Lower lobe of right lung (tissue), 2 donors: ENCODE measurements at regions not wholly inside any gene's neighbourhood (a gene's known extent, or its start where the extent isn't known, plus 50 kb on each side); places are given as distances from the start of the nearest gene placed in this dataset.
A peak's percentile ranks its signal among the peaks of the same experiment; 100 is the strongest.

Source experiments
- ATAC-seq, 2 donors: fragments of 200-7000 bp; cut with Tn5 transposase; one replicate each; pipeline ENCODE4 v1.9.1; 2020 to 2022; ENCODE audit warnings: mild to moderate bottlenecking in 2 of 2, moderate library complexity in 2 of 2
- DNase-seq: peaks from one replicate; pipeline ENCODE4 v3.0.0-alpha.2; 2020
- H3K27ac ChIP-seq: fragments of 200-600 bp; one replicate; pipeline ENCODE4 v1.8.0; 2022
- H3K27me3 ChIP-seq: fragments of 200-600 bp; one replicate; pipeline ENCODE4 v1.8.0; 2022; ENCODE audit warnings: low read depth
- H3K36me3 ChIP-seq: fragments of 200-600 bp; one replicate; pipeline ENCODE4 v1.8.0; 2022; ENCODE audit warnings: mild to moderate bottlenecking
- H3K4me1 ChIP-seq: fragments of 200-600 bp; one replicate; pipeline ENCODE4 v1.8.0; 2022
- H3K4me3 ChIP-seq: fragments of 200-600 bp; one replicate; pipeline ENCODE4 v1.8.0; 2022; ENCODE audit warnings: mild to moderate bottlenecking
- H3K9me3 ChIP-seq: fragments of 200-600 bp; one replicate; pipeline ENCODE4 v1.8.0; 2022
- CTCF ChIP-seq: fragments of 200-600 bp; IDR thresholded peaks from one replicate; pipeline ENCODE4 v1.8.0; 2022; ENCODE audit warnings: antibody characterized with exemption, mild to moderate bottlenecking
- intact Hi-C: fragments of 100-400 bp; cut with DNase I; formaldehyde crosslinking; loops from one replicate; pipeline ENCODE4 v1.11.0; 2022
- donor health status: DM: no; HTN: yes; CAD: no; lungs with severe emphysema.

DNA sequence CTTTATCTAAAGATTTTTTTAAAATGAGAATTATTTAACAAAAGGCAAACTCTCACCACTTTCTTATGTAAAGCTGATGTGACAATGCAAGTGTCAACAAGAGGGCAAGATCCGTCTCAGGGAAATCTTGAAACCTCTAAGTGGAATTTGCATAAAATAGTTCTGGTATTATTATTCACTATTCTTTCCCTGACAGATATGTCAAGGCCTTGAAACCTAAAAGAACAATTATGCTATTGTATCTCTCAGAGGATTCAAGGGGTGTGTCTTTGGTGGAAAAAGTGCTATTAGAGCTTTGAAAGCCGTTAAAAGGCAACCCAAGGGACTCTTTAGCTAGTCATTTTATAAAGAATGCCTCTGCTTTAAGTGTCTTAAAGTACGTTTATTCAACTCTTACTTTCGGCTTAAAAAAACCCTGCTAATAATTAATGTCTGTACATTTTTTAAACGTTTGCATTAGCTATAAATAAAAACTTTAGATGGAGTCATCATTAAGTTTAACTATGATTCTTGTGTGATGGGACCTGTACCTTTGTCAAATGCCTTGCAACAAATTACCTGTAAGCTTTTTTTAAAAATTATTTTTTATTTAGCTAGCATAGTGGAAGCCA lies 585.5 kb downstream of the VRK1 start:
- intact Hi-C loops, result no loop called here
- TF ChIP-seq CTCF, result no peak
- H3K27me3 ChIP-seq, result peaks cover 7% of the 10 kb centered on the region
- DNase-seq (no peak), ATAC-seq (no peak)
- no peaks in the 10 kb centered on the region for H3K9me3 ChIP-seq
- H3K4me3 ChIP-seq, result no peak overlapping the region
- H3K4me1 ChIP-seq, result no peaks in the 10 kb centered on the region
- H3K27ac ChIP-seq, result no peak overlapping the region
- H3K36me3 ChIP-seq, result no peaks in the 10 kb centered on the region

DNA sequence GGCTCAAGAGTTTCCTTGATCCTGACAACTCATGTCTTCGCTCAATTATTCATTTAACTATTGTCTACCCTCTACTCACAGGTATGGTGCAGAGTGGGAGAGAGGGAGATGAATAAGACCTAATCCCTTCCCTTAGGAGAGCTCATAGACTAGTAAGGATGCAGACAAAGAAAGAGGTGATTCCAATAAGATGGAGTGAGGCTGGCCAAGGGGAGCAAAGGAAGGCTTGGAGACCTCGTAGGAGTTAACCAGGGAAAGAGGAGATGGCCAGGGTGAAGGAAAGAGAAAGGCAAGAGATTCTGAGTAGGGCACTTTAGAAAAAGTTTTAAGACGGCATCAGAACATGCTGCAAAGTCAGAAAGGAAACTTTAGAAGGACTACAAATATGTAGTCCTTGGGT lies 588.5 kb downstream of the VRK1 start:
- intact Hi-C loops, result no loop called here
- no peak overlapping the region for H3K4me3 ChIP-seq
- no peak for TF ChIP-seq CTCF
- DNase-seq, result no peak
- H3K4me1 ChIP-seq, result no peaks in the 10 kb centered on the region
- no peak overlapping the region for H3K27ac ChIP-seq
- H3K9me3 ChIP-seq, result no peaks in the 10 kb centered on the region
- H3K36me3 ChIP-seq, result no peaks in the 10 kb centered on the region
- no peaks in the 10 kb centered on the region for H3K27me3 ChIP-seq
- no peak for ATAC-seq

GRCh38 chr14:97387252-97387874 lies 590.2 kb downstream of the VRK1 start:
- H3K27ac ChIP-seq, result no peak overlapping the region
- no peaks in the 10 kb centered on the region for H3K36me3 ChIP-seq
- intact Hi-C loops, result no loop called here
- no peaks in the 10 kb centered on the region for H3K4me1 ChIP-seq
- no peak for ATAC-seq
- H3K27me3 ChIP-seq, result peaks cover 7% of the 10 kb centered on the region
- DNase-seq, result no peak
- no peak overlapping the region for H3K4me3 ChIP-seq
- no peaks in the 10 kb centered on the region for H3K9me3 ChIP-seq
- no peak for TF ChIP-seq CTCF

DNA sequence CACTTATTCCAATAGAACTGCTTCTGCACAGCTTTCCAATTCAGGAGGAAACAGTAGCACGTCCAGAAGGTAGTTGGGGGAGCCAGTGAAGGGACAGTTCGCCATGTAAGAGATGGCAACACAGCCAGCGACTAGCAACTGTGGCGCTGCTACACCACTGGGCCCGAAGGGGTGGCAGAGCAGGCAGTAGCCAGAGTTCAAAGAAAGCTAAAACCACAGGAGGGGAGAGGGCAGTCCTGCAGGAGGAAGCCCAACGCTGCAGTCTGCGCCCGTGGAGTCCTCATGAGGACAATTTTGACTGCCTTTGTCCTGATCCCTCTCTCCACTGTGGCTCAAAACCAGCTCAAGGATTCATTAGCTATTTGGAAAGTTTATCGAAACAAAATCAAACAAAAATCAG lies 591.2 kb downstream of the VRK1 start:
- TF ChIP-seq CTCF, result no peak
- Histone ChIP-seq H3K36me3 (no peaks in the 10 kb centered on the region), H3K4me1 (no peaks in the 10 kb centered on the region), H3K27ac (no peak overlapping the region), H3K9me3 (no peaks in the 10 kb centered on the region), H3K4me3 (no peak overlapping the region), H3K27me3 (peaks cover 15% of the 10 kb centered on the region)
- ATAC-seq, result no peak
- intact Hi-C loops, result no loop called here
- DNase-seq, result no peak

DNA sequence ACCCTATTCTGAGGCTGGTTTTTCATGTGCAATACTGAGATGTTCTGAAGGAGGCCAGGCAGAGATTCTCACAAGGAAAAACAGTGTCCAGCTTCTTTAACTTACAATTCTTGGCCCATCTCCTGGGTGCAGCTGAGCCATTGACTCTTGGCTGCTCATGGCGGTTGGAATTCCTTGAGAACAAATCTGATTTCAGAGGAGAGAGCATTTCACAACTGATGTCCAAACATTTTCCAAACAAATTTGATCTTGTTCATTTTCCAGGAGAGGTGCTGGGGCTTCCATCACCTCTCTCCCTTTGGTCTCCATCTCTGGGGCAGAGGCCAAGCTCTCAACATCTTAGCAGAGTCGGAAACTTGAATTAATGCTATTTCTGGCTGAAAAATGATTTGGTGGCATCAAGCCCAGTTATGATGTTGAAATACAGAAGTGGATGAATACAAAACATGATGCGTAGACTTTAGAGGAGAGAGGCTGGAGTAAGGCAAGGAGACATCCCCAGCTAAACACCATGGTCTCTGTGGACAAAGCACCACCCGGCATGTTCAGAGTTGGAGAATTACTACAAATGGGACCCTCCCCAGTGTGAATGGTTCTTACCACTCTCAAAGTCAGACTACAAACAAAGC lies 593.0 kb downstream of the VRK1 start:
- no peak for TF ChIP-seq CTCF
- H3K36me3 ChIP-seq, result no peaks in the 10 kb centered on the region
- intact Hi-C loops, result no loop called here
- no peak for DNase-seq
- no peaks in the 10 kb centered on the region for H3K4me1 ChIP-seq
- ATAC-seq, result peak in 1 of 2 donors; percentile 36
- H3K27ac ChIP-seq, result no peak overlapping the region
- H3K4me3 ChIP-seq, result no peak overlapping the region
- H3K27me3 ChIP-seq, result peaks cover 21% of the 10 kb centered on the region
- no peaks in the 10 kb centered on the region for H3K9me3 ChIP-seq
